ENCODE measurements at regions not wholly inside any gene's neighbourhood (a gene's known extent, or its start where the extent isn't known, plus 50 kb on each side); places are given as distances from the start of the nearest gene placed in this dataset.

- Histone ChIP-seq H2AFZ (ENCODE audit: control insufficient read depth, low read depth, low read length) (no peak overlapping the region), H4K20me1 (ENCODE audit: control insufficient read depth, insufficient read depth) (no peaks in the 10 kb centered on the region), H3K36me3 (ENCODE audit: control insufficient read depth in 2 of 2, insufficient read depth in 2 of 2, low read length in 1 of 2) (no peaks in the 10 kb centered on the region), H3K27ac (ENCODE audit: control insufficient read depth, insufficient read depth) (no peak overlapping the region), H3K4me1 (ENCODE audit: control insufficient read depth, insufficient read depth, low read length) (no peaks in the 10 kb centered on the region), H3K9ac (ENCODE audit: control insufficient read depth, insufficient read depth, low read length) (no peak overlapping the region), H3K4me3 (no peak overlapping the region), H3K9me3 (replicated peaks; ENCODE audit: control insufficient read depth, insufficient read depth, low read length) (no peaks in the 10 kb centered on the region), H3K27me3 (replicated peaks in 1 of 2; ENCODE audit: control insufficient read depth in 2 of 2, insufficient read depth in 2 of 2, low read length in 1 of 2) (no peaks in the 10 kb centered on the region), H3K79me2 (ENCODE audit: control insufficient read depth, insufficient read depth, low read length) (no peaks in the 10 kb centered on the region), H3K4me2 (ENCODE audit: control insufficient read depth, insufficient read depth) (no peak overlapping the region)
- in situ Hi-C loops (cut with MboI), result no loop called here
- FAIRE-seq (no peak), ATAC-seq (peak; percentile 65), DNase-seq (ENCODE audit: low read depth, low spot score) (no peak)
- RAD21 ChIA-PET (ENCODE audit: unreplicated experiment), result no interaction called here
- POLR2A ChIA-PET, result no interaction called here
- TF ChIP-seq USF1 (IDR thresholded peaks at IDR 0.05; ENCODE audit: borderline replicate concordance, extremely low read length, insufficient read depth, low read depth, low read length) (no peak), SMC3 (IDR thresholded peaks at IDR 0.05; ENCODE audit: borderline replicate concordance, low read length) (peak; percentile 17; the same call in 1 of the 2 replicates), CUX1 (IDR thresholded peaks at IDR 0.05; ENCODE audit: insufficient replicate concordance, low read depth, low read length) (no peak), TAF1 (IDR thresholded peaks at IDR 0.05; ENCODE audit: borderline replicate concordance, low read depth, low read length) (no peak), CTCF (IDR thresholded peaks at IDR 0.05 in 2 of 3, conservative IDR thresholded peaks at IDR 0.05 in 1 of 3; ENCODE audit: control insufficient read depth in 2 of 3, extremely low read depth in 1 of 3, insufficient read depth in 1 of 3, low read depth in 3 of 3, low read length in 3 of 3) (peak; percentile 35 to 43 (median 39); a peak in 4 of 6 replicates), SP1 (IDR thresholded peaks at IDR 0.05; ENCODE audit: low read depth, low read length) (no peak), RAD21 (IDR thresholded peaks at IDR 0.05; ENCODE audit: insufficient read depth, low read depth, low read length) (peak; percentile 50)
- intact Hi-C loops (cut with micrococcal nuclease; ENCODE audit: unreplicated experiment), result loop anchor here (2.0 to 5.0 kb wide), 2 partner anchors 412 to 459 kb away; no protein-coding TSS in a partner anchor
- CTCF ChIA-PET, result interaction anchor here (0.7 to 1.1 kb wide), 3 partner anchors 49 to 1746 kb away, joined by 3 read pairs; no protein-coding TSS in a partner anchor
- no TSS peak for BruUV-seq (replicated peaks)
- WGBS (ENCODE audit: insufficient coverage, insufficient replicate concordance, low lambda C conversion rate, missing lambda C conversion rate), result 0% methylated on average over 3 of the region's 3 CpGs
- SMC1A ChIA-PET (ENCODE audit: uncharacterized antibody, unreplicated experiment), result no interaction called here
Measured at GRCh38 chrX:128518508-128518907, 466.3 kb upstream of the ACTRT1 start.
